Lung (tissue), 11 donors: ENCODE measurements at regions not wholly inside any gene's neighbourhood (a gene's known extent, or its start where the extent isn't known, plus 50 kb on each side); places are given as distances from the start of the nearest gene placed in this dataset.

Experiments
- ATAC-seq: fragments of 200-7000 bp; cut with Tn5 transposase; one replicate; pipeline ENCODE4 v1.9.1; 2020; ENCODE audit warnings: moderate number of reproducible peaks; ENCODE audit not compliant: insufficient read depth, low FRiP score
- DNase-seq, 3 donors: peaks; one replicate each; pipeline ENCODE4 v3.0.0-alpha.2; 2013 to 2017
- H3K27ac ChIP-seq, 2 donors: one replicate each; pipeline ENCODE4 v1.5.1; 2013; ENCODE audit warnings: mild to moderate bottlenecking in 2 of 2, moderate library complexity in 2 of 2, control low read depth in 1 of 2, inconsistent platforms in 1 of 2, low read depth in 1 of 2, low read length in 1 of 2
- H3K27me3 ChIP-seq, 3 donors: one replicate each; pipeline ENCODE4 v1.5.1; 2013; ENCODE audit warnings: low read length in 2 of 3; ENCODE audit not compliant: control insufficient read depth in 3 of 3, insufficient read depth in 3 of 3
- H3K36me3 ChIP-seq, 4 donors: one replicate each; pipeline ENCODE4 v1.5.1; 2013; ENCODE audit warnings: low read length in 4 of 4, mild to moderate bottlenecking in 1 of 4, moderate library complexity in 1 of 4; ENCODE audit not compliant: control insufficient read depth in 4 of 4, insufficient read depth in 4 of 4
- H3K4me1 ChIP-seq, 5 donors: one replicate each; pipeline ENCODE4 v1.5.1; 2013; ENCODE audit warnings: low read length in 5 of 5, mild to moderate bottlenecking in 2 of 5, moderate library complexity in 1 of 5; ENCODE audit not compliant: control insufficient read depth in 5 of 5, insufficient read depth in 5 of 5
- H3K4me3 ChIP-seq: one replicate; pipeline ENCODE4 v1.5.1; 2013; ENCODE audit warnings: mild to moderate bottlenecking, control low read depth, moderate library complexity
- H3K9ac ChIP-seq, 2 donors: one replicate each; pipeline ENCODE4 v1.5.1; 2013; ENCODE audit warnings: low read length in 2 of 2, control low read depth in 1 of 2; ENCODE audit not compliant: insufficient read depth in 1 of 2
- H3K9me3 ChIP-seq, 4 donors: one replicate each; pipeline ENCODE4 v1.5.1; 2013; ENCODE audit warnings: low read length in 3 of 4, mild to moderate bottlenecking in 1 of 4, moderate library complexity in 1 of 4; ENCODE audit not compliant: control insufficient read depth in 4 of 4, insufficient read depth in 3 of 4
- WGBS, 2 donors: extraction: QIAGEN DNeasy Blood & Tissue Kit; methylation state at CpG; one replicate each; pipeline ENCODE4 v1.1.7; 2013; 5-methylcytosine and 5-hydroxymethylcytosine counted together
- TF ChIP-seq, protein P1 (sequence below): IDR thresholded peaks from 2 replicates; pipeline ENCODE4 v1.5.1; 2012; ENCODE audit warnings: mild to moderate bottlenecking; ENCODE audit errors: control extremely low read depth, extremely low read depth
- donor health status: control.
- donor health status: control.
- donor health status: Bipolar disorder and iron deficiency.
- donor health status: healthy.
- donor health status: DM: yes; HTN: yes; CAD: no.

DNA sequence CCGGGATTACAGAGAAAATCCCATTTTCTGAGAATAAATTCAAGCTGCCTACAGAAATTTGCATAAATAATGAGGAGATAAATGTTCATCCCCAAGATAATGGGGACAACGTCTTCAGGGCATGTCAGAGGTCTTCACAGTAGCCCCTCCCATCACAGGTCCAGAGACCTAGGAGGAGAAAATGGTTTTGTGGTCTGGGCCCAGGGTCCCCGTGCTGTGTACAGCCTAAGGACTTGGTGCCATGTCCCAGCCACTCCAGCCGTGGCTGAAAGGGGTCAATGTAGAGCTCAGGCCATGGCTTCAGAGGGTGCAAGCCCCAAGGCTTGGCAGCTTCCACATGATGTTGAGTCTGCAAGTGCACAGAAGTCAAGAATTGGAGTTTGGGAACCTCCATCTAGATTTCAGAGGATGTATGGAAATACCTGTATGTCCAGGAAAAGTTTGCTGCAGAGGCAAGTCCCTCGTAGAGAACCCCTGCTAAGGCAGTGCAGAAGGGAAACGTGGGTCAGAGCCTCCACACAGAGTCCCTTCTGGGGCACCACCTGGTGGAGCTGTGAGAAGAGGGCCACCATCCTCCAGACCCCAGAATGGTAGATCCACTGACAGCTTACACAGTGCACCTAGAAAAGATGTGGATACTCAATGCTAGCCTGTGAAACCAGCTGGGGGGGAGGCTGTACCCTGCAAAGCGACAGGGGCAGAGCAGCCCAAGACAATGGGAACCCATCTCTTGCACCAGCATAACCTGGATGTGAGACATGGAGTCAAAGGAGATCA lies 176.3 kb downstream of the RASSF9 start:
- TF ChIP-seq, protein P1, sequence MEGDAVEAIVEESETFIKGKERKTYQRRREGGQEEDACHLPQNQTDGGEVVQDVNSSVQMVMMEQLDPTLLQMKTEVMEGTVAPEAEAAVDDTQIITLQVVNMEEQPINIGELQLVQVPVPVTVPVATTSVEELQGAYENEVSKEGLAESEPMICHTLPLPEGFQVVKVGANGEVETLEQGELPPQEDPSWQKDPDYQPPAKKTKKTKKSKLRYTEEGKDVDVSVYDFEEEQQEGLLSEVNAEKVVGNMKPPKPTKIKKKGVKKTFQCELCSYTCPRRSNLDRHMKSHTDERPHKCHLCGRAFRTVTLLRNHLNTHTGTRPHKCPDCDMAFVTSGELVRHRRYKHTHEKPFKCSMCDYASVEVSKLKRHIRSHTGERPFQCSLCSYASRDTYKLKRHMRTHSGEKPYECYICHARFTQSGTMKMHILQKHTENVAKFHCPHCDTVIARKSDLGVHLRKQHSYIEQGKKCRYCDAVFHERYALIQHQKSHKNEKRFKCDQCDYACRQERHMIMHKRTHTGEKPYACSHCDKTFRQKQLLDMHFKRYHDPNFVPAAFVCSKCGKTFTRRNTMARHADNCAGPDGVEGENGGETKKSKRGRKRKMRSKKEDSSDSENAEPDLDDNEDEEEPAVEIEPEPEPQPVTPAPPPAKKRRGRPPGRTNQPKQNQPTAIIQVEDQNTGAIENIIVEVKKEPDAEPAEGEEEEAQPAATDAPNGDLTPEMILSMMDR, result no peak
- H3K27me3 ChIP-seq, result no peaks in the 10 kb centered on the region
- H3K27ac ChIP-seq, result no peak overlapping the region
- DNase-seq, result no peak
- H3K4me1 ChIP-seq, result no peaks in the 10 kb centered on the region
- H3K36me3 ChIP-seq, result no peaks in the 10 kb centered on the region
- 74 to 79% methylated on average over 7 of the region's 7 CpGs for WGBS, 2 donors
- peaks cover 0 to 2% (median 0%) of the 10 kb centered on the region in 4 donors for H3K9me3 ChIP-seq
- no peak overlapping the region for H3K4me3 ChIP-seq
- ATAC-seq, result no peak
- H3K9ac ChIP-seq, result no peak overlapping the region

DNA sequence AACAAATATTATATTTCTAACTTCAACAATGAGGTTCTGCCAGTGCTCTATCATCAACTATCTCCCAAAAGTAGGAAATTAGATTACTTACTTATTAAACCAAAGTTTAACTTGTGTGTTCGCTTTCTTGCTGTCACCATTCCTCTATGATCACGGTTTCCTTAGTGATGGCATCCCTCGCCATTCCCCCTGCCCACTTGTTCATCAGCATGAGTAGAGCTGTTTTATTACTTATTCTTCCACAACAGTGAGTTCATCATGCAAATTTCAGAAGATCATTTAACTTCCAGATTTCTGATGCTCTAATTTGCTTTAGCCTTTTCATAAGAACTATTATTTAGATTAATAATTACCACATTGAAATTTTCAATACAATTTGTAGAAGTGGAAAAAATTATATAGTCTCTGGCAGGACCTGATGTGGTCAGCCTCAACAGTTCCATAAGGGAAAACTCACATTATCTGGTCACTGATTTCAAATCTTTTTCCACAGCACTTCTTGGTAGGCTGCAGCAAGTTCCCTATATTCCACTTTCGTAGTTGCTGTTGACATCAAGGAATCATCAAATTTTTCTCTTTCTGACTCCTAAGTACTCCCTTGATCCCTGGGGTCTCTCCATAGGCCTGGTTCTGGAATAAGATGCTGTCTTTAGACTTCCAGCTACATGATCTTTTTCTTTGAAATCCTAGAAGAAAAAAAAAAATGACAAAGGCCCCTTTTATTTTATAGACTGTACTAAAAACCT lies 174.6 kb downstream of the RASSF9 start:
- Histone ChIP-seq H3K36me3 (no peaks in the 10 kb centered on the region), H3K9me3 (peaks cover 0 to 2% (median 0%) of the 10 kb centered on the region in 4 donors), H3K9ac (no peak overlapping the region), H3K27me3 (no peaks in the 10 kb centered on the region), H3K27ac (no peak overlapping the region), H3K4me1 (no peaks in the 10 kb centered on the region), H3K4me3 (no peak overlapping the region)
- DNase-seq (no peak), ATAC-seq (no peak)
- TF ChIP-seq, protein P1, result no peak
- 91% methylated on average over 4 of the region's 4 CpGs for WGBS, 2 donors

DNA sequence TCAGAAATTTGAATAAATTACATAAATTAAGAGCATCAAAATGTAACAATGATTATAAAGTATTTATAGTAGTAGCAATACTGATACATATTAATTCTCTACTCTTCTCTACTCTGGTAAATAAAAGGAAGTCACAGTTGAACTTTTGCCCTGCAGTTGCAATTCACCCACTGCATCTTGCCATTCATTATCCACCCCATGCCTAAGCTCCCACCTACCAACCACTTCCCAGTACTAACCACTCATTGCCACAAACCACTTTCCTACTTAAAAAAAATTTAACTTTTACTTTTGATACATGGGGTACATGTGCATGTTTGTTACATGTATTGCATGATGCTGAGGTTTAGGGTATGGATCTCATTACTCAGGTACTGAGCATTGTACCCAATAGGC lies 174.0 kb downstream of the RASSF9 start:
- Histone ChIP-seq H3K9ac (no peak overlapping the region), H3K27me3 (no peaks in the 10 kb centered on the region), H3K9me3 (peaks cover 0 to 2% (median 0%) of the 10 kb centered on the region in 4 donors), H3K27ac (no peak overlapping the region), H3K36me3 (no peaks in the 10 kb centered on the region), H3K4me3 (no peak overlapping the region), H3K4me1 (no peaks in the 10 kb centered on the region)
- no peak for DNase-seq
- TF ChIP-seq, protein P1, result no peak
- no peak for ATAC-seq
